Transverse colon (tissue), 4 donors: ENCODE measurements at regions not wholly inside any gene's neighbourhood (a gene's known extent, or its start where the extent isn't known, plus 50 kb on each side); places are given as distances from the start of the nearest gene placed in this dataset.
"Not testable (repeated sequence)": the region's sequence is repeated elsewhere in the genome, so short reads cannot be mapped to it uniquely, and the experiment has no call there.

ENCODE experiments used
- DNase-seq: peaks from one replicate; pipeline ENCODE4 v3.0.0-alpha.2; 2019
- H3K27ac ChIP-seq, 4 donors: fragments of 200-600 bp; sonication (generic); 2 replicates each; pipeline ENCODE4 v1.5.1; 2016 to 2018; ENCODE audit warnings: inconsistent platforms in 4 of 4
- H3K27me3 ChIP-seq: fragments of 200-600 bp; sonication (generic); 2 replicates; pipeline ENCODE4 v1.5.1; 2017; ENCODE audit warnings: inconsistent platforms
- H3K36me3 ChIP-seq, 4 donors: fragments of 200-600 bp; sonication (generic); 2 replicates each; pipeline ENCODE4 v1.5.1; 2017 to 2019; ENCODE audit warnings: inconsistent platforms in 4 of 4
- H3K4me1 ChIP-seq, 4 donors: fragments of 200-600 bp; sonication (generic); 2 replicates each; pipeline ENCODE4 v1.5.1; 2017 to 2020; ENCODE audit warnings: inconsistent platforms in 4 of 4
- H3K4me3 ChIP-seq, 4 donors: fragments of 200-600 bp; sonication (generic); 1 replicate in 1 of 4; 2 replicates in 3 of 4; pipeline versions ENCODE4 v1.5.1 to v1.6.1; 2017 to 2019; ENCODE audit warnings: inconsistent platforms in 4 of 4
- H3K9me3 ChIP-seq, 2 donors: fragments of 200-600 bp; sonication (generic); 2 replicates each; pipeline ENCODE4 v1.5.1; 2017 to 2019; ENCODE audit warnings: inconsistent platforms in 2 of 2
- EP300 ChIP-seq: sonication (generic); formaldehyde crosslinking; IDR thresholded peaks from one replicate; pipeline ENCODE4 v1.6.1; 2017; ENCODE audit warnings: antibody characterized with exemption, low read depth
- POLR2A ChIP-seq: fragments of 450-650 bp; IDR thresholded peaks from one replicate; pipeline ENCODE4 v1.6.1; 2016; ENCODE audit warnings: antibody characterized with exemption, mild to moderate bottlenecking, moderate library complexity
- POLR2AphosphoS5 ChIP-seq, 3 donors: sonication (generic); formaldehyde crosslinking; IDR thresholded peaks; one replicate each; pipeline ENCODE4 v1.6.1; 2016; ENCODE audit warnings: antibody characterized with exemption in 3 of 3
- WGBS, 2 donors: methylation state at CpG; one replicate each; pipeline ENCODE4 v1.1.5; 2018; ENCODE audit warnings: low coverage in 1 of 2; 5-methylcytosine and 5-hydroxymethylcytosine counted together
- in situ Hi-C, 4 donors: fragments of 200-750 bp; cut with MboI; loops; one replicate each; pipeline versions ENCODE4 v1.15.0 to v1.15.1; 2017; ENCODE audit warnings: low sequenced_read_pairs in 3 of 4, low pct_ligation_motif_present in 1 of 4, low pct_unique_long_range_greater_than_20kb in 1 of 4
- intact Hi-C: fragments of 100-400 bp; cut with DNase I; formaldehyde crosslinking; loops from one replicate; pipeline ENCODE4 v1.15.1; 2023; ENCODE audit warnings: low total_unique reads
- TF ChIP-seq, protein P1 (sequence below), 5 experiments: fragments of 200-600 bp in 3 of 5; fragments of 450-650 bp in 2 of 5; sonication (generic) in 3 of 5; IDR thresholded peaks; 1 replicate in 2 of 5; 2 replicates in 3 of 5; pipeline ENCODE4 v1.5.1; 2016 to 2017; ENCODE audit warnings: antibody characterized with exemption in 5 of 5, inconsistent platforms in 3 of 5, mild to moderate bottlenecking in 2 of 5, moderate library complexity in 1 of 5

DNA sequence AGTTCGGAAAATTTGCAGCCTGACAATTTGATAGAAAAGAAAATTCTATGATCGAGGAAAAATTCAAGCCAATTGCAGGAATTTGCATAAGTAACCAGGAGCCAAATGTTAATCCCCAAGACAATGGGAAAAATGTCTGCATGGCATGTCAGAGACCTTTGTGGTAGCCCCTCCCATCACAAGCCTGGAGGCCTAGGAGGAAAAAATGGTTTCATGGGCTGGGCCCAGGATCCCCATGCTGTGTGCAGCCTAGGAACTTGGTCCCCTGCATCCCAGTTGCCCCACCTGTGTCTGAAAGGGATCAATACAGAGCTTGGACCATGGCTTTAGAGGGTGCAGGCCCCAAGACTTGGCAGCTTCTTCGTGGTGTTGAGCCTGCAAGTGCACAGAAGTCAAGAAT, 1847.9 kb upstream of the ACO1 start:
- no peaks in the 10 kb centered on the region for H3K9me3 ChIP-seq
- no peak overlapping the region for H3K4me3 ChIP-seq
- no peak overlapping the region for H3K27ac ChIP-seq
- no peaks in the 10 kb centered on the region for H3K4me1 ChIP-seq
- WGBS, 2 donors: 53 to 88% methylated on average over 2 to 3 of the region's 3 CpGs
- intact Hi-C loops (no loop called here), in situ Hi-C loops (no loop called here)
- H3K36me3 ChIP-seq: no peaks in the 10 kb centered on the region
- DNase-seq: no peak
- TF ChIP-seq, protein P1, sequence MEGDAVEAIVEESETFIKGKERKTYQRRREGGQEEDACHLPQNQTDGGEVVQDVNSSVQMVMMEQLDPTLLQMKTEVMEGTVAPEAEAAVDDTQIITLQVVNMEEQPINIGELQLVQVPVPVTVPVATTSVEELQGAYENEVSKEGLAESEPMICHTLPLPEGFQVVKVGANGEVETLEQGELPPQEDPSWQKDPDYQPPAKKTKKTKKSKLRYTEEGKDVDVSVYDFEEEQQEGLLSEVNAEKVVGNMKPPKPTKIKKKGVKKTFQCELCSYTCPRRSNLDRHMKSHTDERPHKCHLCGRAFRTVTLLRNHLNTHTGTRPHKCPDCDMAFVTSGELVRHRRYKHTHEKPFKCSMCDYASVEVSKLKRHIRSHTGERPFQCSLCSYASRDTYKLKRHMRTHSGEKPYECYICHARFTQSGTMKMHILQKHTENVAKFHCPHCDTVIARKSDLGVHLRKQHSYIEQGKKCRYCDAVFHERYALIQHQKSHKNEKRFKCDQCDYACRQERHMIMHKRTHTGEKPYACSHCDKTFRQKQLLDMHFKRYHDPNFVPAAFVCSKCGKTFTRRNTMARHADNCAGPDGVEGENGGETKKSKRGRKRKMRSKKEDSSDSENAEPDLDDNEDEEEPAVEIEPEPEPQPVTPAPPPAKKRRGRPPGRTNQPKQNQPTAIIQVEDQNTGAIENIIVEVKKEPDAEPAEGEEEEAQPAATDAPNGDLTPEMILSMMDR (IDR thresholded peaks at IDR 0.05): no peak
- TF ChIP-seq POLR2AphosphoS5 (IDR thresholded peaks at IDR 0.05) (no peak), EP300 (no peak), POLR2A (no peak)
- no peaks in the 10 kb centered on the region for H3K27me3 ChIP-seq

DNA sequence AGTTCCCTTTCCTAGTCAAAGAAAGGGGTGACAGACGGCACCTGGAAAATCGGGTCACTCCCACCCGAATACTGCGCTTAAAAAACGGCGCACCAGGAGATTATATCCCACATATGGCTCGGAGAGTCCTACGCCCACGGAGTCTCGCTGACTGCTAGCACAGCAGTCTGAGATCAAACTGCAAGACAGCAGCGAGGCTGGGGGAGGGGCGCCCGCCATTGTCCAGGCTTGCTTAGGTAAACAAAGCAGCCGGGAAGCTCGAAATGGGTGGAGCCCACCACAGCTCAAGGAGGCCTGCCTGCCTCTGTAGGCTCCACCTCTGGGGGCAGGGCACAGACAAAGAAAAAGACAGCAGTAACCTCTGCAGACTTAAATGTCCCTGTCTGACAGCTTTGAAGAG, 1844.7 kb upstream of the ACO1 start:
- H3K9me3 ChIP-seq, H3K27ac ChIP-seq, intact Hi-C loops, H3K4me1 ChIP-seq, H3K4me3 ChIP-seq, DNase-seq, in situ Hi-C loops, H3K36me3 ChIP-seq, H3K27me3 ChIP-seq: not testable (repeated sequence)
- 85% methylated on average over 15 of the region's 15 CpGs; no CpG with 5 or more reads in 1 of the 2 donors for WGBS, 2 donors

DNA sequence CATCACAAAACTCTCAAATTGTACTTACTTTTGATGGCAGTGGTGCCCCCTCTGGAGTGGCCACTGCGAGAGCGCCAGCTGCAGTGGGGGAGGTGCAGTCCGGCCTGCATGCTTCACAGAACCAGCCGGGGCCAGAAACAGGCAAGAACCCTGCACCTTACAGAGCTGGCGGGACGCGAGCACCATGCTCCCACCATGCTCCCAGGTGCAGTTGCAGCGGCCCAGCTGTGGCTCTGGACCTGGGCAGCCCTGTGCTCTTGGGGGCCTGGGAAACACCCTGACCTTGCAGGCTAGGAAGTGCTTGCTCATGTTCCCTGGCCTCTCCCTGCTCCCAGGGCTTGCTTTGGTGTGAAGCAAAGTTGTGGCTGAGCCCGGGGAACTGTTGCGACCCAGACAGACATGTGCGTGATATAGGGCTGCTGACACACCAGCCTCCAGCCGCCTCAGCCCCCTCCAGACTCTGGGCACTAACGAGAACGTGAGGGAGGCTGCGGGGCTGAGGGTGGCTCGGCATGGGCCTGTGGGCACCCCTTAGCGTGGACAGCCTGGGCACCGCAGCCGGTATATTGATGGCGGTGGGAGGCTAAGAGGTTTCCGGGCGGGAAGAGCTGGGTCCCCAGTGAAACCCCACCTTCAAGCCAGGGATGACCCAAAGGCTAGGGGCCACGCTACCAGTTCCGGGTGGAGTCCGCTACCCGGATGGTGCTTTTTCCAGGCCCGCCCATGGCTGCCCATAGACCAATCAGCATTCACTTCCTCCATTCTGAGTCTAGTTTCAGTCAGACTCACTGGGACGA, 1809.9 kb upstream of the ACO1 start:
- Histone ChIP-seq H3K36me3 (no peaks in the 10 kb centered on the region), H3K9me3 (no peaks in the 10 kb centered on the region), H3K27ac (no peak overlapping the region), H3K27me3 (no peaks in the 10 kb centered on the region), H3K4me3 (no peak overlapping the region), H3K4me1 (no peaks in the 10 kb centered on the region)
- no peak for DNase-seq
- intact Hi-C loops (no loop called here), in situ Hi-C loops (no loop called here)
- TF ChIP-seq POLR2A: no peak
- no peak for TF ChIP-seq POLR2AphosphoS5 (IDR thresholded peaks at IDR 0.05)
- TF ChIP-seq EP300: no peak
- TF ChIP-seq, protein P1 (IDR thresholded peaks at IDR 0.05): no peak
- WGBS, 2 donors: 87% methylated on average over 27 of the region's 28 CpGs; no CpG with 5 or more reads in 1 of the 2 donors

DNA sequence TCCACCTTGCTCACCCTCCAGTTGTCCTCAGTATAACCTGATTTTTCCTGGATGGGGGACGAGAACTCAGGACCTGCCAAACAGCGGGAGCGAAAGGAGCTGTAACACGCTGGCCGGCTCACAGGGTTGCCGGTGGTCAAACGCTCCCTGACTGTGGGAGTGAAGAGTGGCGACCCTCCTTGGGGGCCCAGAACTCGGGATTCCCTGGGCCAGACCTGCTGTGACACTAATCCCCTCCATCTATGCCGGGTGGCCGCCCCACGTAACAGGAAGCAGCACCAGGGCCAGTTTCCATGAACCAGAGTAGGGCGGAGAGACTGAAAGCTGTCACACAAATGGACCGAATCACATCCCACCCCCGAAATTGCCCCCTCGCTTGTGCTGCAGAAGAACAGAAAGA, 1809.2 kb upstream of the ACO1 start:
- intact Hi-C loops: no loop called here
- H3K36me3 ChIP-seq: no peaks in the 10 kb centered on the region
- TF ChIP-seq, protein P1 (IDR thresholded peaks at IDR 0.05): no peak
- TF ChIP-seq POLR2A: no peak
- no peak for TF ChIP-seq POLR2AphosphoS5 (IDR thresholded peaks at IDR 0.05)
- no peak for TF ChIP-seq EP300
- H3K27ac ChIP-seq: no peak overlapping the region
- in situ Hi-C loops: no loop called here
- no peak overlapping the region for H3K4me3 ChIP-seq
- no peaks in the 10 kb centered on the region for H3K27me3 ChIP-seq
- WGBS, 2 donors: 88% methylated on average over 16 of the region's 16 CpGs; no CpG with 5 or more reads in 1 of the 2 donors
- H3K4me1 ChIP-seq: no peaks in the 10 kb centered on the region
- DNase-seq: no peak
- H3K9me3 ChIP-seq: no peaks in the 10 kb centered on the region

DNA sequence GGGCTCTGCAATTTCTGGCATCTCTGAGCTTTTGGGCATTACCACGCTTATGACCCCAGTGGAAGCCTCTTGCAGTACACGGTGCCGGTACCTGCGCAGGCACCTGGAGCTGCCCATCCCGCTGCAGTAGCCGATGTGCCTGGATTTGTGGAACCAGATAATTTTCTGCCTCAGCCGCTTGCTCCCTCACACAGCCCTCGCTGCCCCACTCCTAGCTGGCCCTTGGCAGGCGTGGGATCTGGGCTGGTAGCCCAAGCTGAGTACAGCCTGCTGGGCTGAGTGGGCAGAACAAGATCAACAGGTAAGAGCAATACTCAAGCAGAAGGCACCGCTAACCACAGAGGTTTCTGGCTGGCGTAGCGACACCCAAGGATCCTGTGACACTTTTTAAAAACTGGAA, 1808.8 kb upstream of the ACO1 start:
- Histone ChIP-seq H3K27me3 (no peaks in the 10 kb centered on the region), H3K36me3 (no peaks in the 10 kb centered on the region), H3K4me3 (no peak overlapping the region), H3K9me3 (no peaks in the 10 kb centered on the region), H3K27ac (no peak overlapping the region), H3K4me1 (no peaks in the 10 kb centered on the region)
- in situ Hi-C loops: no loop called here
- DNase-seq: no peak
- intact Hi-C loops: no loop called here
- TF ChIP-seq EP300 (no peak), POLR2A (no peak), POLR2AphosphoS5 (IDR thresholded peaks at IDR 0.05) (no peak)
- TF ChIP-seq, protein P1 (IDR thresholded peaks at IDR 0.05): no peak
- 94 to 100% methylated on average over 3 to 12 of the region's 12 CpGs for WGBS, 2 donors
